ENCODE measurements at regions not wholly inside any gene's neighbourhood (a gene's known extent, or its start where the extent isn't known, plus 50 kb on each side); places are given as distances from the start of the nearest gene placed in this dataset.

GRCh38 chr16:80463326-80463725 lies 77.5 kb upstream of the DYNLRB2 start:
- TF ChIP-seq CTCF (IDR thresholded peaks at IDR 0.05), result no peak
- TF ChIP-seq POLR2A (IDR thresholded peaks at IDR 0.05; ENCODE audit: low read depth), result no peak

Data from esophagus muscularis mucosa (tissue), 3 donors.